ENCODE measurements at regions not wholly inside any gene's neighbourhood (a gene's known extent, or its start where the extent isn't known, plus 50 kb on each side); places are given as distances from the start of the nearest gene placed in this dataset.

- FAIRE-seq: no peak
- no peak for DNase-seq (ENCODE audit: low spot score)
These were observed 385.2 kb downstream of the BCL11A start for GRCh38 chr2:60168247-60168646.

- FAIRE-seq (no peak), DNase-seq (ENCODE audit: low spot score) (no peak)
These were observed 386.4 kb downstream of the BCL11A start for GRCh38 chr2:60167089-60167488.

GRCh38 chr2:60163691-60164090 is 389.8 kb downstream of the BCL11A start:
- FAIRE-seq (no peak), DNase-seq (ENCODE audit: low spot score) (no peak)

GRCh38 chr2:60159519-60159918 is 393.9 kb downstream of the BCL11A start:
- DNase-seq (ENCODE audit: low spot score) (no peak), FAIRE-seq (no peak)

- no peak for FAIRE-seq
These were observed 395.2 kb downstream of the BCL11A start for GRCh38 chr2:60158262-60158661.

GRCh38 chr2:60157283-60157682 is 396.2 kb downstream of the BCL11A start:
- DNase-seq (ENCODE audit: low spot score) (no peak), FAIRE-seq (no peak)

More at GRCh38 chr2:60158262-60158661, 395.2 kb downstream of the BCL11A start:
- DNase-seq (ENCODE audit: low spot score): no peak

- no peak for FAIRE-seq
These were observed 399.3 kb downstream of the BCL11A start for GRCh38 chr2:60154142-60154541.

GRCh38 chr2:60152226-60152833 is 401.1 kb downstream of the BCL11A start:
- no peak for DNase-seq (ENCODE audit: low spot score)
- FAIRE-seq: no peak

More at GRCh38 chr2:60154142-60154541, 399.3 kb downstream of the BCL11A start:
- DNase-seq (ENCODE audit: low spot score): no peak

GRCh38 chr2:60149176-60149575 is 404.3 kb downstream of the BCL11A start:
- DNase-seq (ENCODE audit: low spot score): no peak
- FAIRE-seq: no peak

GRCh38 chr2:60148716-60149115 is 404.7 kb downstream of the BCL11A start:
- FAIRE-seq: no peak
- no peak for DNase-seq (ENCODE audit: low spot score)

GRCh38 chr2:60140185-60140584 is 413.3 kb downstream of the BCL11A start:
- FAIRE-seq (no peak), DNase-seq (ENCODE audit: low spot score) (no peak)

- FAIRE-seq: no peak
- DNase-seq (ENCODE audit: low spot score): no peak
These were observed 416.5 kb downstream of the BCL11A start for GRCh38 chr2:60136913-60137312.

- FAIRE-seq: no peak
These were observed 426.3 kb downstream of the BCL11A start for GRCh38 chr2:60127191-60127590.

GRCh38 chr2:60125611-60126426 is 427.6 kb downstream of the BCL11A start:
- FAIRE-seq (no peak), DNase-seq (ENCODE audit: low spot score) (no peak)

More at GRCh38 chr2:60127191-60127590, 426.3 kb downstream of the BCL11A start:
- no peak for DNase-seq (ENCODE audit: low spot score)

GRCh38 chr2:60119778-60120177 is 433.7 kb downstream of the BCL11A start:
- DNase-seq (ENCODE audit: low spot score) (no peak), FAIRE-seq (no peak)

- no peak for DNase-seq (ENCODE audit: low spot score)
- FAIRE-seq: no peak
These were observed 434.5 kb downstream of the BCL11A start for GRCh38 chr2:60118917-60119316.

- DNase-seq (ENCODE audit: low spot score): no peak
These were observed 435.4 kb downstream of the BCL11A start for GRCh38 chr2:60118061-60118460.

GRCh38 chr2:60116161-60116875 is 437.1 kb downstream of the BCL11A start:
- no peak for FAIRE-seq

More at GRCh38 chr2:60118061-60118460, 435.4 kb downstream of the BCL11A start:
- no peak for FAIRE-seq

GRCh38 chr2:60109744-60110143 is 443.7 kb downstream of the BCL11A start:
- no peak for FAIRE-seq
- DNase-seq (ENCODE audit: low spot score): no peak

More at GRCh38 chr2:60116161-60116875, 437.1 kb downstream of the BCL11A start:
- no peak for DNase-seq (ENCODE audit: low spot score)

GRCh38 chr2:60106836-60107529 is 446.5 kb downstream of the BCL11A start:
- no peak for DNase-seq (ENCODE audit: low spot score)
- FAIRE-seq: no peak

- FAIRE-seq (no peak), DNase-seq (ENCODE audit: low spot score) (no peak)
These were observed 447.5 kb downstream of the BCL11A start for GRCh38 chr2:60105906-60106305.
